Epithelial cell of proximal tubule (primary cell): ENCODE measurements at regions not wholly inside any gene's neighbourhood (a gene's known extent, or its start where the extent isn't known, plus 50 kb on each side); places are given as distances from the start of the nearest gene placed in this dataset.

Experiments used
- DNase-seq: peaks from one replicate; pipeline ENCODE4 v3.0.0-alpha.2; 2011; ENCODE audit warnings: low read depth
- H3K4me3 ChIP-seq: 2 replicates; pipeline ENCODE4 v1.5.1; 2011; ENCODE audit warnings: low read depth, mild to moderate bottlenecking, low read length
- TF ChIP-seq, protein P1 (sequence below): conservative IDR thresholded peaks from 2 replicates; pipeline ENCODE4 v1.5.1; 2012; ENCODE audit warnings: low read depth, mild to moderate bottlenecking, low read length

- DNase-seq = no peak
- TF ChIP-seq, protein P1, sequence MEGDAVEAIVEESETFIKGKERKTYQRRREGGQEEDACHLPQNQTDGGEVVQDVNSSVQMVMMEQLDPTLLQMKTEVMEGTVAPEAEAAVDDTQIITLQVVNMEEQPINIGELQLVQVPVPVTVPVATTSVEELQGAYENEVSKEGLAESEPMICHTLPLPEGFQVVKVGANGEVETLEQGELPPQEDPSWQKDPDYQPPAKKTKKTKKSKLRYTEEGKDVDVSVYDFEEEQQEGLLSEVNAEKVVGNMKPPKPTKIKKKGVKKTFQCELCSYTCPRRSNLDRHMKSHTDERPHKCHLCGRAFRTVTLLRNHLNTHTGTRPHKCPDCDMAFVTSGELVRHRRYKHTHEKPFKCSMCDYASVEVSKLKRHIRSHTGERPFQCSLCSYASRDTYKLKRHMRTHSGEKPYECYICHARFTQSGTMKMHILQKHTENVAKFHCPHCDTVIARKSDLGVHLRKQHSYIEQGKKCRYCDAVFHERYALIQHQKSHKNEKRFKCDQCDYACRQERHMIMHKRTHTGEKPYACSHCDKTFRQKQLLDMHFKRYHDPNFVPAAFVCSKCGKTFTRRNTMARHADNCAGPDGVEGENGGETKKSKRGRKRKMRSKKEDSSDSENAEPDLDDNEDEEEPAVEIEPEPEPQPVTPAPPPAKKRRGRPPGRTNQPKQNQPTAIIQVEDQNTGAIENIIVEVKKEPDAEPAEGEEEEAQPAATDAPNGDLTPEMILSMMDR = no peak
- no peak overlapping the region for H3K4me3 ChIP-seq
Measured at GRCh38 chr1:68378296-68379084, 71.3 kb downstream of the RPE65 start.

DNA sequence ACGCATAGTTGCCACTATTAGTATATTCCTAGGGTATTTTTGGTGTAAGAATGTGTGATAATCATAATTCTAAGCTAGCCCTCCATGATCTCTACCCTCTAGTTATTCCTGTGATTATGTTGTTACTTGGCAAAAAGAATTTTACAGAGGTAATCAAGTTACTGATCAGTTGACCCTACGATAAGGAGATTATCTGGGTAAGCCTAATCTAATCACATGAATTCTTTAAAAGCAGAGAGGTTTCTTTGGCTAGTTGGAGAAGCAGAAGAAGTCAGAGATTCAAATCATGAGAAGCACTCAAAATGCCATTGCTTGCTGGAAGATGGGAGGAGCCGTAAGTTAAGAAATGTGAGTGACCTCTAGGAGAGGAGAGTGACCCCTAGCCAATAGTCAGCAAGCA, 72.7 kb downstream of the RPE65 start:
- no peak for DNase-seq
- TF ChIP-seq, protein P1 = no peak
- no peak overlapping the region for H3K4me3 ChIP-seq

DNA sequence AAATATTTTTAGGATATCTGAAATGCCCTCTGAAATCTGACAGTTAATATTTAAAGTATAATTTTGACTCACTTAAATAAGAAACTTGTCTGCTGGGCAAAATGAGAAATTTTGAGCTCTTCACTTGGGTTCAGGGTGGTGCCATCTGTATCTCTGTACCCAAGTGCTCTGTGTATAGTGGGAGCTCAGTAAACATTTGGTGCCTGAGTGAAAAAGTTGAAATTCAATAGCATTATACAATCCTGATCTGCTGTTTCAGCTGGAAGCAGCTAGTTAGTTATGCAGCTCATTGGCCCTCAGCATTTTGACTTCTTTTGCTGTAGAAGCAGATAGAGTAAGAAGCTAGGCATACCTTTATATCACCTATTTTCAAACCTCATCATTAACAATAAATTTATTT, 73.3 kb downstream of the RPE65 start:
- no peak for DNase-seq
- H3K4me3 ChIP-seq = no peak overlapping the region
- TF ChIP-seq, protein P1 = no peak

- no peak for DNase-seq
- H3K4me3 ChIP-seq = no peak overlapping the region
- TF ChIP-seq, protein P1 = no peak
Measured at GRCh38 chr1:68375919-68376318, 73.8 kb downstream of the RPE65 start.

DNA sequence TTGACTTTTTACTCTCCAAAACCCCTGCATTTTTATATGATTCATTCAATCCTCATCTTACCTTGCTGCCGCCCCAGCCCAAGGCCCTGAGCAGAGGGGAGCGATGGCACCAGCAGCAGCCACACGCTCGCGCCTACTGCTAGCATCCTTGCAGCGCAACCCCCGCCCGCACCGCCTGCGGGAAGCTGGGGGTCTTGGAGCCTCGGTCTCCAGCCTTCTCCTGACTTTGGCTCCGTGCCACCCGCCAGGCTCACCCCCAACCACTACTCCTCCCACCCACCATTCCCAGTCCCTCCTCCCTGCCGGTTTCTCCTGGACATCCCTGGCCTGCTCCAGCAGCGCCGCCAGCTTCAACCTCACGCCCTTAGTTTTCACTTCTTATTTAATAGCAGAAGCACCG, 76.6 kb downstream of the RPE65 start:
- TF ChIP-seq, protein P1 = no peak

GRCh38 chr1:68372487-68372886, 77.3 kb downstream of the RPE65 start:
- H3K4me3 ChIP-seq = no peak overlapping the region
- TF ChIP-seq, protein P1 = peak; percentile 16
- no peak for DNase-seq

More for the DNA sequence above, 76.6 kb downstream of the RPE65 start:
- no peak for DNase-seq
- H3K4me3 ChIP-seq = no peak overlapping the region
